ENCODE measurements at regions not wholly inside any gene's neighbourhood (a gene's known extent, or its start where the extent isn't known, plus 50 kb on each side); places are given as distances from the start of the nearest gene placed in this dataset.
A peak's percentile ranks its signal among the peaks of the same experiment; 100 is the strongest.

DNA sequence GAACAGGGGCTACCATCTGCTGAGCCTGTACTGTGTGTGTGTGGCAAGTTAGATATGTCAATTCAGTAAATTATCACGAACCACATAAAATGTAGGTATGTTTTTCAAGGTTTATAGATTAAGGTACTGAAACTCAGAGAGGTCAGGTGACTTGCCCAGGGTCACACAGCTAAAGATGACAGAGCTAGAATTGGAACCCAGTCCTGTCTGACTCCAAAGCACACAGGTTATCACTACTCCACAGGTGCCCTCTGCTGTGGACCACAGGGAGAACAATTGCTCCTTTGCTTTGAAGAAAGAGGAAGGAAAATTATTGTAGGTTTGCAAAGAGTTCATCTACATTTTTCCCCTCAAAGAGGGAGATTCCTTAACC is 229.7 kb upstream of the AGAP1 start:
- no peak for DNase-seq (ENCODE audit: low read depth)

DNA sequence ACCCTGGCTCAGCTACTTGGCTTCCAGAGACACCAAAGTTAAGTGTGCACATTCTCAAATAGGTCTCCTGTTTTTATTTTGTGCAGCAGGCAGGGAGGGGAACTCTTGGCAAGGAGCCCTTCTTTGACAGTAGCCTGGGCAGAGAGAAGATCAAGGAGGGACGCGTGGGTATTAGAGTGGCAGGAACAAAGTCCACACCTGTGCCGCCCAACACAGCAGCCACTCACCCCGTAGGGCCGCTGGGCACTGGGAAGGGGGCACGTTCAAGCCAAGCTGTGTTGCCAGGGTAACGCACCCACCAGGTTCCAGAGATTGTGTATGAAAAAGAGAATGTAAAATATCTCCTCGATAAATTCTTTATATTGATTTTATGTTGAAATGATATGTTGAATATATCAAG is 229.3 kb upstream of the AGAP1 start:
- no peak for DNase-seq (ENCODE audit: low read depth)

GRCh38 chr2:235265348-235265965 is 228.4 kb upstream of the AGAP1 start:
- DNase-seq (ENCODE audit: low read depth), result no peak

GRCh38 chr2:235267251-235267650 is 226.6 kb upstream of the AGAP1 start:
- no peak for DNase-seq (ENCODE audit: low read depth)

DNA sequence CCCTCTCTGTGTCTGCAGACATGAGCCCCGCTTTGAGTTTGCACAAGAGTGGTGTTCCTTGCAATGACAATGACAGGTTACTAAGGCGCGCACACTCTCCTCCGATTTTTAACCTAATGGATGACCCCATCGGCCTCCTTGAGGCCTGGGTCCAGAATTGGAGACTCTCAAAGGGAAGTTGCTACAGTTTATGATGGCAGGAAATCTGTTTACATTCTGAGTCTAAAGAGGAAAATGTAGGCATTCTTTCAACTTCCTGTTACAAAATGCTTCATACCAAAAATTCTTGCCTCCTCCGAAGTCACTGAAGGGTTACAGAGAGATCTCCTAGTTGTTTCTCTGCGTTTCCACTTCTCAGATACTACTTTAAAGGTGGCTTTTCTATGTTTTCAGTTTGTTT is 225.3 kb upstream of the AGAP1 start:
- DNase-seq (ENCODE audit: low read depth), result no peak

DNA sequence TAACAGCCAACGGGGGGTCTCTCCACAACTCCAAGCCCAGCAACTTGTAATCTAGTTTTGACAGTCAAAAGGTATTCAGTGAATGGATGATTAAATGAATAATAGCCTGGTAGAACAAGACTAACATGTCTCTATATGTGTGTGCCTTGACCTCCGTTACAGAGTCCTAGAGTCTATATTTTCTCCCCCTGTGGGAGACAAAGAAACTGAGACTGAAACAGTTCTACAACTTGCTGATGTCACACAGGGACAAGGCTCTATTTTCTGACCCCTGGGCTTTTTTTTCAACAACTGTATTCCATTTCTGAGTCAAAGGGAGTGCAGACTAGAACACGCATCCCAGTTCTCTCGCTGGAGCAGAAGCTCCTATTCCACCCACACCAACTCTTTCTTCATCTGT is 223.6 kb upstream of the AGAP1 start:
- DNase-seq (ENCODE audit: low read depth), result no peak

DNA sequence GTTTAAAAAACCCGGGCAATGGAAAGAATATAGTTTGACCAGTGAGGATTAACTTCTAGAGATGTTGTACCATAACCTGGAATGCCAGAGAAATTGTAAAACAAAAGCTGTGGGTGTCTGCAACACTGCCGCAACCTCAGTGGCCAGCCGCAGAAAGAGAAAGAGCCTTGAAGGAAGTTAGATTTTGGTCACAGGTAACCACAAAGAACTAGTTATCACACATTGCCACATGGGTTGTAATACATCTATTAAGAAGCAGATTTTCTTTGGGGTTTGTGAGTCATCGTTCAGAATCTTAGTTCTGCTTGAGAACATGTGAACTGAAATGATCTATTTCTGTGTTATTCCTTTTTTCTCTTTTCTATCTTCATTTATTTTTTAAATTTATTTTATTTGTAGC is 222.9 kb upstream of the AGAP1 start:
- DNase-seq (ENCODE audit: low read depth), result peak; percentile 85

DNA sequence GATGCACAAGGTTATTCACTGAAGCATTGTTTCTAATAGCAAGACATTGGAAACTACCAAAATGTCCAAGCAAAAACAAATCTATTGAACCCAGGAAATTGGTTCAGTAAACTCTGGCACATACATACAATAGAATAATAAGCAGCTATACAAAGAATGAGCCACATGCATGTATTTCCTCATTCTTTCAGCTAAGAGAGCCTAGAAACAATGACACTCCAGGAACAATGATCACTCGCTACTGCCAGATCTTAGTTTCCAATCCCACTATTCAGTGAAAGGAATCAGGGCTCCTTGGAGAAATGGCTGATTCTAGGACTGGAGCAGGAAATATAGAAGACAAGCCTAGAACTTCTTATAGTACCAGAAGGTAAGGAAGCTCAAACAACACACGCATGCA is 221.9 kb upstream of the AGAP1 start:
- DNase-seq (ENCODE audit: low read depth), result no peak

- DNase-seq (ENCODE audit: low read depth), result no peak
These were observed 219.8 kb upstream of the AGAP1 start for GRCh38 chr2:235274023-235274422.

DNA sequence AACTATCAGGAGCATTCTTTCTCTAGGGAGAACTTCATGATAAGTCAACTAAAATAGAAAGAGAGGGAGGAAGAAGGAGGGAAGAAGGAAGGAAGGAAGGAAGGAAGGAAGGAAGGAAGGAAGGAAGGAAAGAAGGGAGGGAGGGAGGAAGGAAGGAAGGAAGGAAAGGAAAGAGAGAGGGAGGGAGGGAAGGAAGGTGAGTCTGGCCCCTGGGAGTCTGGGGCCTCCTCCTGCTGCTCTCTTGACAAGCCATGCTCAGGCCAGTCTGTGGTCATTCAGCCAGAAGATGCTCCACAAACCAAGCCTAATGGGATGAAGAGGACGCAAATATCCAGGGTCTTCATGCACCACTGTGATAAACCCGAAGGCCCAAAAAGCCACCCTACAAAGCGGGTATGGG is 216.4 kb upstream of the AGAP1 start:
- DNase-seq (ENCODE audit: low read depth), result no peak

- no peak for DNase-seq (ENCODE audit: low read depth)
These were observed 215.0 kb upstream of the AGAP1 start for GRCh38 chr2:235278771-235279355.

DNA sequence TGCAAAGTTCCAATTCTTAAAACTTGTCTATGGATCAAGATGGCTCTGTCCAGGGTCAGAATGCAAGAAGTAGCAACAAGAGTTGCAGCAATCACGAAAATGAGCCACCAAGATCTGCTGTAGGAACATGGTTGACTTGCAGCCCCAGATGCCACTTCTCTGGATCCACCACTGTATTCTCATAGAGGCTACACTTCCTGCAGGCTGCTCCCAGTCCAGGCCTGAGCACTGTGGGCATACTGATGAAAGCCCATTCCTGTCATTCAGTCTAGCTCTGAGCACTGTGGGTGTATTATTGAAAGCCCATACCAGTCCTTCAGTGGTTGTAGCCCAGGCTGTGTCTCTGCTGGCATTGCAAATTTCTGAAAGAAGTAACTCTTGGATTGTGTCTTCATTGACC is 213.9 kb upstream of the AGAP1 start:
- DNase-seq (ENCODE audit: low read depth), result no peak

GRCh38 chr2:235283246-235283645 is 210.6 kb upstream of the AGAP1 start:
- no peak for DNase-seq (ENCODE audit: low read depth)

- DNase-seq (ENCODE audit: low read depth), result no peak
These were observed 207.0 kb upstream of the AGAP1 start for GRCh38 chr2:235286622-235287374.

- no peak for DNase-seq (ENCODE audit: low read depth)
These were observed 206.5 kb upstream of the AGAP1 start for GRCh38 chr2:235287375-235287733.

- no peak for DNase-seq (ENCODE audit: low read depth)
These were observed 202.4 kb upstream of the AGAP1 start for GRCh38 chr2:235291461-235291860.

DNA sequence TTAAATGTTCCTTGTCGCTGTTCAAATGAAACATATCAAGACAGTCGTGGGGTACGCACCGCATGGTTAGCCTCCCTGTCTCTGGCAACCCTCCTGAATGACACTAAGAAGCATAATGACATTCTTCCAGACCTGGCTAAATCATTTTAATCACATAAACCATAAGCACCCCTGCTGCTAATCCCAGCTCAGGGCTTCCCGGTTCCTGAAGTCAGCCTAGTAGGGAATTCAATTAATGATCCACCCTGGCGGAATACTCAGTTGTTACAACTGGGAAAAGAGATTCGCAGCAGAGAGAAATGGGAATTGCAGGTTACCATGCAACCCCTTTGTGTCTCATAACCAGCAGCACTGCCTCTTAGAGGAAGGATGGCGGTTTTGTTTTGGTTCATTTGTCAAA is 200.8 kb upstream of the AGAP1 start:
- no peak for DNase-seq (ENCODE audit: low read depth)

- no peak for DNase-seq (ENCODE audit: low read depth)
These were observed 198.0 kb upstream of the AGAP1 start for GRCh38 chr2:235295831-235296230.

- no peak for DNase-seq (ENCODE audit: low read depth)
These were observed 193.3 kb upstream of the AGAP1 start for GRCh38 chr2:235300368-235301201.

DNA sequence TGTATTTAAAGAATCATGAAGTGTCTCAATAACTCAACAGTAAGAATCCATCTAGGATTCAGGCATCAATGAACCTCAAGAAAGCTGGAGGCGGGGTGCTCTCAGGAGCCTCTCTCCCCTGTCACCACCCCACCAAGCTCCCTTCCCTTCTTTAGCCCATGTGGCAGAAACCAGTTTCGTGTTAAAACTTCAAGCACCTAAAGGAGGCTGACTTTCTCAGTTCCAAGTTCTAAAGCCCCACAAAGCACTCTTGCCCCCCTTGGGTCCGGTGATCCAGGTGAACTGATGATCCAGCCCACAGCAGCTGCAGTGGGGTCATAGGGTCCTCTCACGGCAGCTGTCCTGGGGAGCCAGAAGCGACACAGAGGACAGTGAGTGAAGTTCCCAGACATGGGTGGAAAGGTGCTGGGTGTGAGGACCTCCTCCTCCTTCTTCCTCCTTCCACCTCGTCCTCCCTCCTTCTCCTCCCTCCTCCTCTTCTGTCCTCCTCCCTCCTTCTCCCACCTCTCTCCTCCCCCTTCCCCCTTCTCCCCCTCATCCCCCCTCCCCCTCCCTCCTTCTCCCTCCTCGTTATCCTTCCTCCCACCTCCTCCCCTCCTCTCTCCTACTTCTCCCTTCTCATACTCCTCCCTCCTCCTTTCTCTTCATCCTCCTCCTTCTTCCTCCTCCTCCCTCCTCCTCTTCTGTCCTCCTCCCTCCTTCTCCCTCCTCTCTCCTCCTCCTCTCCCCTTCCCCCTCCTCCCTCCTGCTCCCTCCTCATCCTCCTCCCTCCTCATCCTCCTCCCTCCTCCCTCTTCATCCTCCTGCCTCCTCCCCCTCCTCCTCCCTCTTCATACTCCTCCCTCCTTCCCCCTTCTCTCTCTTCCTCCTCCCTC is 192.4 kb upstream of the AGAP1 start:
- no peak for DNase-seq (ENCODE audit: low read depth)

- no peak for DNase-seq (ENCODE audit: low read depth)
These were observed 191.6 kb upstream of the AGAP1 start for GRCh38 chr2:235302263-235302662.

Data from CMK (cell line).